ENCODE measurements at regions not wholly inside any gene's neighbourhood (a gene's known extent, or its start where the extent isn't known, plus 50 kb on each side); places are given as distances from the start of the nearest gene placed in this dataset.

DNA sequence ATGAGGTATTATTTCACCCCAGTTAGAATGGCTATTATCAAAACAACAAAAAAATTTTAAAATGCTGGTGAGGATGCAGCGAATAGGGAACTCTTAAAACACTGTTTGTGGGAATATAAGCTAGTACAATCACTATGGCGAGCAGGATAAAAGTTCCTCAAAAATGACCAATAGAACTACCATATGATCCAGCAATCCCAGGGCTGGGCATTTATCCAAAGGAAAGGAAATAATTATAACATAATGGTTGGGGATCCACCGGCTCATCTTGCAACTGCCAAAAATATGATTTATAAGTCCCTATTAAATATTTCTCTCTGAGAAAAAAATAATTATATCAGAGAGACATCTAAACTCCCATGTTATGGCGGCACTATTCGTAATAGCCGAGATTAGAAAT, 127.6 kb upstream of the MME start:
- intact Hi-C loops (cut with micrococcal nuclease): no loop called here
- no peaks in the 10 kb centered on the region for H3K27me3 ChIP-seq (ENCODE audit: control insufficient read depth, insufficient read depth, low read length)
- Mint-ChIP-seq H3K4me3 (no peak overlapping the region), H3K36me3 (peaks cover 9% of the 10 kb centered on the region), H3K9me3 (peaks cover 6 to 9% of the 10 kb centered on the region in 2 donors), H3K27ac (no peak overlapping the region), H3K27me3 (ENCODE audit: low read depth in 2 of 2) (no peaks in the 10 kb centered on the region), H3K4me1 (no peaks in the 10 kb centered on the region)
- no peaks in the 10 kb centered on the region for H3K4me1 ChIP-seq (ENCODE audit: control insufficient read depth, insufficient read depth, low read length)
- no peaks in the 10 kb centered on the region for H3K9me3 ChIP-seq (ENCODE audit: control insufficient read depth, insufficient read depth, low read length)
- TF ChIP-seq, protein P1, sequence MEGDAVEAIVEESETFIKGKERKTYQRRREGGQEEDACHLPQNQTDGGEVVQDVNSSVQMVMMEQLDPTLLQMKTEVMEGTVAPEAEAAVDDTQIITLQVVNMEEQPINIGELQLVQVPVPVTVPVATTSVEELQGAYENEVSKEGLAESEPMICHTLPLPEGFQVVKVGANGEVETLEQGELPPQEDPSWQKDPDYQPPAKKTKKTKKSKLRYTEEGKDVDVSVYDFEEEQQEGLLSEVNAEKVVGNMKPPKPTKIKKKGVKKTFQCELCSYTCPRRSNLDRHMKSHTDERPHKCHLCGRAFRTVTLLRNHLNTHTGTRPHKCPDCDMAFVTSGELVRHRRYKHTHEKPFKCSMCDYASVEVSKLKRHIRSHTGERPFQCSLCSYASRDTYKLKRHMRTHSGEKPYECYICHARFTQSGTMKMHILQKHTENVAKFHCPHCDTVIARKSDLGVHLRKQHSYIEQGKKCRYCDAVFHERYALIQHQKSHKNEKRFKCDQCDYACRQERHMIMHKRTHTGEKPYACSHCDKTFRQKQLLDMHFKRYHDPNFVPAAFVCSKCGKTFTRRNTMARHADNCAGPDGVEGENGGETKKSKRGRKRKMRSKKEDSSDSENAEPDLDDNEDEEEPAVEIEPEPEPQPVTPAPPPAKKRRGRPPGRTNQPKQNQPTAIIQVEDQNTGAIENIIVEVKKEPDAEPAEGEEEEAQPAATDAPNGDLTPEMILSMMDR (IDR thresholded peaks at IDR 0.05): no peak
- ATAC-seq: no peak
- H3K36me3 ChIP-seq (ENCODE audit: control insufficient read depth, insufficient read depth, low read length): no peaks in the 10 kb centered on the region
- no CpG with 5 or more reads among the region's 6 CpGs for WGBS (ENCODE audit: insufficient coverage)
- H3K27ac ChIP-seq (ENCODE audit: low read length): no peak overlapping the region
- H3K4me3 ChIP-seq (ENCODE audit: low read length): no peak overlapping the region
- DNase-seq: no peak

DNA sequence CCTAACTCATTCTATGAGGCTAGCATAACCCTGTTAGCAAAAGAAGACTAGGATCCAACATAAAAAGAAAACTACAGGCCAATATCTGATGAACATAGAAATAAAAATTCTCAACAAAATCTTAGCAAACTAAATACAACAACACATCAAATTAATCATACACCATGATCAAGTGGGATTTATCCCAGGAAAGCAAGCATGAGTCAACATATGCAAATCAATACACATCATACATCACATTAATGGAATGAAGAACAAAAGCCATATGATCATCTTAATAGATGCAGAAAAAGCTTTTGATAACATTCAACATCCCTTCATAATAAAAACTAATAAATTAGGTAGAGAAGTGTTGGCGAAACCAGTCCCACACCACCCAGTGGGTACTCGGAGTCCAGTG, 136.1 kb upstream of the MME start:
- intact Hi-C loops (cut with micrococcal nuclease): no loop called here
- Mint-ChIP-seq H3K27ac (no peak overlapping the region), H3K4me3 (no peak overlapping the region), H3K4me1 (no peaks in the 10 kb centered on the region), H3K27me3 (ENCODE audit: low read depth in 2 of 2) (no peaks in the 10 kb centered on the region), H3K9me3 (peaks cover 22 to 25% of the 10 kb centered on the region in 2 donors), H3K36me3 (peaks cover 13% of the 10 kb centered on the region)
- Histone ChIP-seq H3K9me3 (ENCODE audit: control insufficient read depth, insufficient read depth, low read length) (peaks cover 8% of the 10 kb centered on the region), H3K27ac (ENCODE audit: low read length) (no peak overlapping the region), H3K4me3 (ENCODE audit: low read length) (no peak overlapping the region), H3K27me3 (ENCODE audit: control insufficient read depth, insufficient read depth, low read length) (no peaks in the 10 kb centered on the region), H3K36me3 (ENCODE audit: control insufficient read depth, insufficient read depth, low read length) (no peaks in the 10 kb centered on the region), H3K4me1 (ENCODE audit: control insufficient read depth, insufficient read depth, low read length) (no peaks in the 10 kb centered on the region)
- DNase-seq: no peak
- WGBS (ENCODE audit: insufficient coverage): 80% methylated on average over 1 of the region's 2 CpGs
- no peak for ATAC-seq
- TF ChIP-seq, protein P1 (IDR thresholded peaks at IDR 0.05): no peak

DNA sequence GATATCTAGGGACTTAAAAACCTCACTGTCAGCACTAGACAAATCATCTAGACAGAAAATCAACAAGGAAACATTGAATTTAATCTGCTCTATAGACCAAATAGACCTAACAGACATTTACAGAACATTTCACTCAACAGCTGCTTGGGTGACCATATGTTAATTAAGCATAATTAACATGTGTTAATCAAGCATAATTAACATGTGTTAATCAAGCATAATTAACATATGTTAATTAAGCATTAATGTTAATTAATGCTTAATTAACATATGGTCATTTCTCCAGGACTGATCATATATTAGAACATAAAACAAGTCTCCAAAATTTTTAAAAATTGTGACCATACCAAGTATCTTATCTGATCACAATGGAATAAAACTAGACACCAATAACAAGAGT, 137.3 kb upstream of the MME start:
- intact Hi-C loops (cut with micrococcal nuclease): no loop called here
- Mint-ChIP-seq H3K4me1 (no peaks in the 10 kb centered on the region), H3K27ac (no peak overlapping the region), H3K36me3 (peaks cover 7% of the 10 kb centered on the region), H3K4me3 (no peak overlapping the region), H3K27me3 (ENCODE audit: low read depth in 2 of 2) (no peaks in the 10 kb centered on the region), H3K9me3 (peaks cover 19 to 23% of the 10 kb centered on the region in 2 donors)
- Histone ChIP-seq H3K27ac (ENCODE audit: low read length) (no peak overlapping the region), H3K4me1 (ENCODE audit: control insufficient read depth, insufficient read depth, low read length) (no peaks in the 10 kb centered on the region), H3K4me3 (ENCODE audit: low read length) (no peak overlapping the region), H3K27me3 (ENCODE audit: control insufficient read depth, insufficient read depth, low read length) (no peaks in the 10 kb centered on the region), H3K36me3 (ENCODE audit: control insufficient read depth, insufficient read depth, low read length) (no peaks in the 10 kb centered on the region), H3K9me3 (ENCODE audit: control insufficient read depth, insufficient read depth, low read length) (peaks cover 9% of the 10 kb centered on the region)
- TF ChIP-seq, protein P1 (IDR thresholded peaks at IDR 0.05): no peak
- no peak for ATAC-seq
- DNase-seq: no peak

DNA sequence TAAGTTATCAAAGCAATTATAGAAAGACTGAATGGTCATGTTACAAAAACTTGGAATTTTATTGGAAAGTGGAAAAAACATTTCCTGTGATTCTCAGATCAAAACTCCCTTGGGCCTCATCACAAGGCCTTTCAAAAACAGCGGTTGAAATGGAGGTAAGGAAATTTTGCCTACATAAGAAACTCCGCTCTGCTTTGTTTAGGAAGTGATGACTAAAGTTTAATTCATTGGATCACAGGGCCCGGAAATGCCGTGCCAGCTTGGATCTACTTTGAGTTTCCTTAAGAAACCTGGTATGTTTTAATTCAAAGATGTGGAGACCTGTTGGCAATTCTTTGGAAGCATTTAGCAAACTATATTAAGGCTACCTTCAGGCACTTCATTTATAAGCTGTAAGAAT, 143.9 kb upstream of the MME start:
- intact Hi-C loops (cut with micrococcal nuclease): no loop called here
- 95% methylated on average over 4 of the region's 4 CpGs for WGBS (ENCODE audit: insufficient coverage)
- no peak for ATAC-seq
- no peaks in the 10 kb centered on the region for H3K36me3 ChIP-seq (ENCODE audit: control insufficient read depth, insufficient read depth, low read length)
- H3K27me3 Mint-ChIP-seq (ENCODE audit: low read depth in 2 of 2): no peaks in the 10 kb centered on the region
- H3K4me1 ChIP-seq (ENCODE audit: control insufficient read depth, insufficient read depth, low read length): no peaks in the 10 kb centered on the region
- no peak overlapping the region for H3K4me3 ChIP-seq (ENCODE audit: low read length)
- H3K4me3 Mint-ChIP-seq: no peak overlapping the region
- peaks cover 9% of the 10 kb centered on the region for H3K9me3 ChIP-seq (ENCODE audit: control insufficient read depth, insufficient read depth, low read length)
- no peaks in the 10 kb centered on the region for H3K27me3 ChIP-seq (ENCODE audit: control insufficient read depth, insufficient read depth, low read length)
- H3K27ac ChIP-seq (ENCODE audit: low read length): no peak overlapping the region
- H3K36me3 Mint-ChIP-seq: no peaks in the 10 kb centered on the region
- H3K9me3 Mint-ChIP-seq: peaks cover 8 to 17% of the 10 kb centered on the region in 2 donors
- no peak for DNase-seq
- H3K27ac Mint-ChIP-seq: no peak overlapping the region
- TF ChIP-seq, protein P1 (IDR thresholded peaks at IDR 0.05): no peak
- H3K4me1 Mint-ChIP-seq: no peaks in the 10 kb centered on the region
